GM19328 (cell line): ENCODE measurements at regions not wholly inside any gene's neighbourhood (a gene's known extent, or its start where the extent isn't known, plus 50 kb on each side); places are given as distances from the start of the nearest gene placed in this dataset.
"Not testable (repeated sequence)": the region's sequence is repeated elsewhere in the genome, so short reads cannot be mapped to it uniquely, and the experiment has no call there.

Experiments used
- ATAC-seq: cut with Tn5 transposase; IDR thresholded peaks from one replicate; pipeline ENCODE4 v1.9.1; 2021; ENCODE audit warnings: mild to moderate bottlenecking, moderate library complexity; ENCODE audit not compliant: unreplicated experiment

DNA sequence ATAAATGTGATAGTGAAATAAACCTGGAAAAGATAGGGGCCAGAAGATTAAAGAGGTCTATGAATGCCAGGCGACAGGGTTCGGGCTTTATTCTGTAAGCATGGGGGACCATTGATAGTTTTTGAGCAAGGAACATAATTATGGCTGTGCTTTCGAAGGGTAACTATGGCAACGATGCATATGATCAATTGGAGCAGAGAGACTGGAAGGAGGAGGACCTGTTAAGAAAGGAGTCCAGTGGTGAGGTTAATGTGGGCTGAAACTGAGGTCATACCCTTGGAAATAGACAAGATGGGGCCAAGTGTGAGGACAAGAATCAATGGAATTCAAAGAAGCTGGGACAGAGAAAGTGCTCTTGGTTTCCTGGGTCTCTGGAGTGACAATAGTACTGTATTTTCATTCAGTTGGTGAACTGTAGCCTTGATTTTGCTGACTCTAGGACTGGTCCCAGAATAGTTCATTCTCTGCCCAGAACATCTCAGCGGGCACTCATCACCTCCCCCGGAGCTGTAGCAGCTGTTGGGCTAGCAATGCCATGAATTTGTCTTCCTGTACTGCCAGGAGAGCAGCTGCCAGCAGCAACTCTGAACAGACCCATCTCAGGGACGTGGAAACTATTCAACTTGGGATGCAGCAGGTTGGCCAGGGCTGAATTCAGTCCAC is 108.4 kb downstream of the SRGAP2 start:
- ATAC-seq = not testable (repeated sequence)

DNA sequence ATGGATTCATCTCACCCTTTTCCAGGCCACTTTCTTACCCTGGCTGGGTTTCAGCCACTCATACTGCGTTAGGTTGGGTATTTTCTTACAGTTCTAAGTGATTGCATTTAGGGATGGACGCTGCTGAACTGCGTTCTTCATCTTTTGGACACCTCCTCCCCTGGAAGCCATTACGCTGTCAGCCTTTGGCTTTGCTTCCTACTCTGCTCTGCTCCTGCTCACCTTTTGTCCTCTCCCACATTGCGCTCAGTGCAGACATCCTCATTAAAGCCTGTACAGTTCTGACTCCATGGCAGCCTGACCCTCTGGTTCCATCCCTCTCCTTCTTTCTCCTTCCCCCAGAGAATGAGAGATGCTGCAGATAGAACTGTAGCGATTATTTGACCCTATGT is 108.9 kb downstream of the SRGAP2 start:
- ATAC-seq = not testable (repeated sequence)

DNA sequence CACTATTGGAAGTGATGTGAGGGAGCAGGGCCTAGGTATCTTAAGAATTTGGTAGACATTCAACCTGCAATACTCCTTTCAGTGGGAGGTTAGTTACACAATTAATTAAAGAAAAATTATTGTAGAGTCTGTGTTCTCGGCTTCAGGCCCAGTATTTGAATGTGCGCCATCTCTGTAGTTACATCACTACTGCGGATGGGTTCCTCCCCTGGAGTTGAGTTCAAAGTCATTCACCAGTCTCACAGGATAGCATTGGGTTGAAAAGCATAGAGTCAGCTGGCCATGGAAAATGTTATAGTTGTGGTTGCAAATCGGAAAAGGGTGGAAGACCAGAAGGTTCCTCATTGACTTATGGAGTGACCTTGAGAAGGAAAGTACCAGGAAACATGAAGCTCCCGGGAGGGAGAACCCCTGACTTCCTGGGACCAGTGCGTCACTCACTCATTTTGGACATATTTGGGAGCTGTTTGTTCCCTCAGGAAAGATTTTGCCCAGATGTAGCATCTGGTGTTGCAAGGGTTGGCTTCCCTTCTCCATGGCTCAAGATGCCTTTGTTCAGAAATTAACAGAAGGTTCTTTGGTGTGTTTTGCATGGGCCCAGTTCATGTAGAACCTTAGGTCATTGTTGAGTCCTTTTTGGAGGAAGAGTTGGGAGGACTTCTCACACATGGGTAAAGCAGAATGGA is 111.8 kb downstream of the SRGAP2 start:
- ATAC-seq = not testable (repeated sequence)

DNA sequence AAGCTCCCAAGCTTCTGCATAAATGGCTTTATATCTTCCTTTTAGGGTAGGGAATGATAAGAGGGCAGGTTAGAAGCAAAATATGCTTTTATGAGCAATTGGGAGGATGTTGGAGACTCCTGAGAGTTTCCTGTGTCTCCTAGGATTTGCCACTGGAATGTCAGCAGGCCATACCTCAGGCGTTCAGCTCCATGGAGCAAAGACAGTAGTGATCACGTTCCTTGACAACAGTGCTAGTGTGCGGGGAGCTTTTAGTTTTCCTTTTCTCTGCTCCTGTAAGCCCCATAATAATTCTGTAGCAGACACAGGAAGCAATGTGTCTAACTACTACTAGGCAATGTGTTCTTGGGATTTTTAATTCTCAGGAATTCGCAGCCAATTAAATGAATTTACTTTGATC is 113.6 kb downstream of the SRGAP2 start:
- not testable (repeated sequence) for ATAC-seq

DNA sequence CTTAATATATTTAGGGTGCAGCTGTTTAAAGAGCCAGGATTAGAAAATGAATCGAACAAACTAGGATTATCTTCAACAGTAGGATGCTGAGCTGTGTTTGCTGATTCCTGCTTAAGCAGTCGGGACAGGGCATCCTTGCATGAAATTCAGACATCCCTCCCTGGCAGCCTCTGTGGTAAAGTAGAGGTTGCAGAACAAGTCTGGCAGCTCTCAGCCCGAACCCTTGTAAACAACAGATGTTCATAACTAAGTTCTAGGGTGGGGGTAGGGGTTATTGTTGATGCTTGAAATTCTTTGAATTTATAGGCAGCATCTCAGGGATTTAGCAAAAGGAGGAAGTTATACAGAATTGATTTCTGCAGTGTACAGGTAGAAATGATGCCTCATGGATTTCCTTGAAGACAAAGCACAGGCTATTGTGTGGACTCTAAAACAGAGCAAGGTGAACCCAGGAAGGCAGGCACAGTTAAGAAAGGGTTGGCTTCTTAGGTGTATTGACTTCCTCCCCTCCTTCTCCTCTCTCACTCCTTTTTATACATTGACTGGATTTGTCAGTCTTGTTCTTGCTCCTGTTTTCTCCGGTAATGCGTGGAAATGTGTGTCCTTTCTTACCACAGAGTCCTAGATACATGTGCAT is 114.7 kb downstream of the SRGAP2 start:
- not testable (repeated sequence) for ATAC-seq

DNA sequence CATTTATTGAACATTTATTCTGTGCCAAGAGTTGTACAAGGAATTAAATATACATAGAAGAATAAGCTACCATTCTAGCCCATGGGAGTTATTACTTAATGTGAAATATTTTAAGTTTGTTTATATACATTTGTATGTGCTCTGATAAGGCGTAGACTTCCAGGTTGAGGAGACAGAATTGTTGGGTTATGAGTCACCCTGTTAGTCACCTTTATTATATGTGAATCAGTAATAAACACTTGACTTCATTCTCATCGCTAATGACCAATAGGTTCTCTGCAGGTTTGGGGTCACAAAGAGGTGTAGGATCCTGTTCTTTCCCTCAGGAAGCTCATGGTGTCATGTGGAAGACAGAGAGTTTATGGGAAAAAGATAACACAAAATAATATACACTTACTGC is 116.9 kb downstream of the SRGAP2 start:
- not testable (repeated sequence) for ATAC-seq

DNA sequence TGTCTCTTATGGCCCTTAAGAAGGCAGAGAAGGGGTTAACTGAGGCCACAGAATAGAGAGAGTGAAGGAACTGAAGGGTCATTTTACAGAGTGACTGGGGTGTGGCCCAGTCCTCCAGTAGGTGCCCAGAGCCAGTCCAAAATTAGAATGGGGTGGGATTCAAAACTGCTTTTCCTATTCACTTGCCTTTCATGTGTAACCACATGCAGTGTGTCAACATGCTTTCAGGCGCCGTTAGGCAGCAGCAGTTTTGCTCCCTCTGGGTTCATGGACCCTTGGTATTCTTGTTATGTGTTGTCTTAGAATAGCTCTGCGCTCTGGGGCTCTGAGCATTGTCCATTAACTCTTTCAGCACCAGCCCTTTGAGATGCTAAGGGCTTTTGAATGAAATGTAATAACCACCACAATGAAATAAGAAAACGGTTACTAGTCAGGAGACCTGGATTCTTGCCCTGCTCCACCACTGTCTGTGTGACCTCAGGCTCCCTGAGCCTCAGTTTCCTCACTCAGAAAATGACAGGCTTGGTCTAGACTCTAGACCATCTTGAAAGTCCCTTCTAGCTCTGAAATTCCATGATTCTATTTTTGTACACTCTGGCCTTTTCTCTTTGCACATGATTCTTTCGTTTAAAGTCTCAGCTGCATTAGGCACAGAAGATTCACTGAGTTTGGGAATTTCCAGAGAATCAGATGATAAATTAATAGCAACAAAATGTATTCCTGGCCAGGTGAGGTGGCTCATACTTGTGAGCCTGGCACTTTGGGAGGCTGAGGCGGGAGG is 123.0 kb downstream of the SRGAP2 start:
- not testable (repeated sequence) for ATAC-seq

DNA sequence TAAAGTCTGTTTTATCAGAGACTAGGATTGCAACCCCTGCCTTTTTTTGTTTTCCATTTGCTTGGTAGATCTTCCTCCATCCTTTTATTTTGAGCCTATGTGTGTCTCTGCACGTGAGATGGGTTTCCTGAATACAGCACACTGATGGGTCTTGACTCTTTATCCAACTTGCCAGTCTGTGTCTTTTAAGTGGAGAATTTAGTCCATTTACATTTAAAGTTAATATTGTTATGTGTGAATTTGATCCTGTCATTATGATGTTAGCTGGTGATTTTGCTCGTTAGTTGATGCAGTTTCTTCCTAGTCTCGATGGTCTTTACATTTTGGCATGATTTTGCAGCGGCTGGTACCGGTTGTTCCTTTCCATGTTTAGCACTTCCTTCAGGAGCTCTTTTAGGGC is 128.3 kb downstream of the SRGAP2 start:
- ATAC-seq = not testable (repeated sequence)

DNA sequence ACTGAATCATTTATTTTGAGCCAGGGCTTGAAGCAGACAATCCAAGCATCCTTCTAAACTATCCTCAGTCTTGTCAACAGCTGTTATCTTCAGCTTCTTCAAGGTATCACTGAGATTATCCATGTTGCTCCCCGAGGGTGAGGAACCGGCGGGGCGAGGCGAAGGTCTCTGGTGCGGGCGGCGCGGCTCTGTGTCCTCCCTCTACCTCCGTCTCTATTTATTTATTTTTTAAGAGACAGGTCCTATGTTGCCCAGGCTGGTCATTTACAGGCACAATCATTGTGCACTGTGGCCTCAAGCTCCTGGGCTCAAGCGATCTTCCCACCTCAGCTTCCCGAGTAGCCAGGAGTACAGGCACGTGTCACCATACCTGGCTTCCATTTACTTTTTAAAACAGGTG is 130.0 kb downstream of the SRGAP2 start:
- ATAC-seq = not testable (repeated sequence)

DNA sequence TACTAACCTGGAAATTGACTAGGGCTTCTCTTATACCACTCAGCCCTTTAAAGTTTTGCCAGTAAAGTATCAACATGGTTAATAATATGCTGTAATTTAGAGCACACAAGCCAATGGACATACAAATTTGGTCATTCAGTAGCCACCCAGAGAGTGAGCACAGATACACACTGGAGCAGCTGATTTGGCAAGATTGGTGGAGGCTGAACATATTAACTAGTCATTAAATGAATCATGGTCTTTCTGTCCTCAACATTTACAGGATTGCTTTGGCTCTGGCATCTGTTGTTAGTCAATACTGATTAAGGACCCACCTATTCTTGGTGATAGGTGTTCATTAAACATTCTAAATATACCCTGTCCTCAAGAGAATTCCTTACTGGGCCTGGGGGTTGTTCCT is 130.6 kb downstream of the SRGAP2 start:
- ATAC-seq = not testable (repeated sequence)

DNA sequence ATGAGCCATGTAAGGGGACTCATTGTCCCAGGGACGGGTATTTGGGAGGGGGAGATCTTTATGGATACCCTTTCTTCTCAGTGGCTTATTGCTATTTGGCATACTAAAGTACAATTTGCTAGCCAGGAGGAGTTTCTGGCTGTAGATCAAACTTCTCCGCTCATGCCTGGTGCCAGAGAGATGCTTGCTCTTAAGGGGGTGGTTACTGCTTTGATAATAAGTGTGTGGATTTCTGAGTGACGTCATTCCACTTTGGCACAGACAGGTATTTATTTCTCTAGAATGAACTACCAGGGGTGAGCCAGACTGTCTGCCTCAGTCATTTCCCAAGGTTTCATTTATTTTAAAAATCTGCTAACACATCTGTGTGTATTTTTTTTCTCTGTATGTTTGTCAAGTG is 131.1 kb downstream of the SRGAP2 start:
- not testable (repeated sequence) for ATAC-seq

DNA sequence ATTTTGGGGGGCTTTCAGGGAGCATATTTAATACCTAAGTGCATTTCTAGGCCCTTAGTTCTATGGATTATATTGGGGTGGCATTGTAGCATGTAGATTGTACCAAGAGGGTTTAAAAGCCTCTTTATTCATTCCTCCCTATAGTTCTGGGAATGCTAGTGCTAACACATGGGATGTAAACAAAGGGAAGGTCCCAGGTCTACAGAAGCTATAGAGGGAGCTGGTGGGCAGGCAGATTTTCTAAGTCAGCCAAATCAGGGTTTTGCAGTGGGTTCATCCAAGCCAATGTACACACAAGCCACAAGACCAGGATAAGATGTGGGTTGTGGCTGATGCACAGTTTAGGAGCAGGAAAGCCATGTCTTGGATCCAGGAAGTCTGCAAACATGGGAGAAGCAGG is 131.8 kb downstream of the SRGAP2 start:
- not testable (repeated sequence) for ATAC-seq

DNA sequence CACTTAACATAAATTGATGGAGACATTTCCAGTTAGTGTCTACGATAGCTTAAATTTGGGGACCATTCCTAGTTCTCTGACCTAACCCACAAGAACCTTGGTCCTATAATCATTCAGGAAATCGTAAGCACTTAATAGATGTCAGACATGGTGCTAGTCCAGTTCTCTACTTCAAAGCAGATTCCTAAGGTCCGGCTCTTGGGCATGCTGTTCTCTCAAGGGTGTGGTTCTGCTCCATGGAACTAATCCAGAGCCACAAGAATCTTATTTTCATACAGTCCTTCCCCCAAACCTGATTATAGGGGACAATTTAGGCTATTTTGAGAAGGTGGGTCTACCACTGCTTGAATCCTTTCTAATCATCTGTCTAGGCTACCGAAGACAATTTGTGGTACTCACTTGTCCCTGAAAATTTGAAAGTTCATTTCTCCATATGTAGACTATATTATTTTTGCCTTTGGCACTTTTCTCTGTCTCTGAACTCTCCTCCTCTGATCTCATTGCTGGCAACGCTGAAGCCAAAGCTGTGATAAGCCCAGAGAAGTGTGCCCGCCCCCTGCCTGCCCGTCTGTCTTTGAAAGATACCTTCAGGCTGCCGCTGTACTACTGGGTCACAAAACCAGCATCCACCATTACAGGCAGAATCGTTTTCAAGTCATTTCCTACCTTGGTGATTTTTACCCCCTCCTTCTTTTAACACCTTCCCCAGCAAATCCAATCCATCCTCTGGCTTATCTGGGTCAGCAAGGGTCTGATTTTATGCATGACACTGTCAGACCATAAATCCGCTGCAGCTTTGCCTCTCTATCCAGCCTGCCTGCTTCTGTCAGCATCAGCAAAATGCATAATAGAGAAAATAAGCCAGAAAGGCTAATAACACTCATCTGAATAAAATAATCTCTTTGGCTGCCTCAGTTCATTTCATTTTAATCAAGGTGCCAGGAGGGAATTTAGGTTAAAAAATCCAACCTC is 132.8 kb downstream of the SRGAP2 start:
- not testable (repeated sequence) for ATAC-seq

DNA sequence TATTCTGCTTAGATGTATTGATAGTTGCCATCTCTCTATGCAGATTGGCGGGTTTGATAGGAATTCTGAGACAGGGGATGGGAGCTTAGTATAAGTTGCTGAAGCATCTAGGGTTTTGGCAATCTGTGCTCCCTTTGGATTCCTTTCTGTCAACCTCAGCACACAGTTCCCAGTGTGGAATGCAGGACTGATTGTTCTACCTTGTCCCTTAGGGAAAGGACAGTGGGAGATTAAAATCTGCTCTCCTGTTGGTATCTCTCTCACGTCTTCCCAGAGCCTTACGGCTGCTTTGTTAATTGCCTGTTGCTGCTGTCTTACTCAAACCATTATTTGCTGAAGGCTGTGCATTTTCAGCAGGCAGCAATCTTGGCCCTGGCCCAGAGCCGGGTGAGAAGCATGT is 133.3 kb upstream of the IKBKE start:
- ATAC-seq = not testable (repeated sequence)

DNA sequence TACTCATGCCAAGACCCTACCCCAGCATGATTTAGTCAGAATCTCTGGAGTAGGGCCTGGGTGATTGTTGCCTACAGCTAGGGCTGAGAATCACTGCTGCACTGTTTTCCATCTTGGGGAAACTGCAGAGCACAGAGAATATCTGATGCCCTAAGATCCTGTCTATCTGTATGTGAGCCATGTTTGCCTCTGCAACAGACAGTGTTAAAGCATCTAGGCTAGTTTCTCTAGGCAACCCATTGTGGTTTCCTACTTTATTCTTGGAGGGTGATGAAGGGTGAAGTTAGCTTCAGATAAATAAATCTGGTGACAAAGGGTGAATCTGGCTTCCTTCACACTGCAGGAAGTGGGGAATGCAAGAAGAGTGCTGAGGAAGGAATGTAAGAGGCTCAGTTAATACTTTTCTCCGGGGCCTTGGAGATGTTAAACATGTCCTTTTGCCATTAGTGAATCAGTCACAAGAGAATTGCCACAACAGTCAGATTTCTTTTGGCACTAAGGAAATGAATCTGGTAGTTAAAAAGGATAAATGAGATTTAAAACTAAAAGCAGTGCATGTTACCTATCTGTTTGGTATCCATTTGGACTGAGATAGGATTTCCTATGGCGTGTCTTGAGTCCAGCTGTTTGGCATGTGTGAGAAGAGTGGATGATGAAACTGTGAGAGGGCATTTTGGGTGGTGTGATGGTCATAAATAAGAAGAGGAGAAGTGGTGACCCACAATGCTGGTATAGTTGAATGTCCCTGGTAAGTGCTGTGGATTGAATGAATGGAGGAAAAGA is 119.6 kb upstream of the IKBKE start:
- ATAC-seq = not testable (repeated sequence)

DNA sequence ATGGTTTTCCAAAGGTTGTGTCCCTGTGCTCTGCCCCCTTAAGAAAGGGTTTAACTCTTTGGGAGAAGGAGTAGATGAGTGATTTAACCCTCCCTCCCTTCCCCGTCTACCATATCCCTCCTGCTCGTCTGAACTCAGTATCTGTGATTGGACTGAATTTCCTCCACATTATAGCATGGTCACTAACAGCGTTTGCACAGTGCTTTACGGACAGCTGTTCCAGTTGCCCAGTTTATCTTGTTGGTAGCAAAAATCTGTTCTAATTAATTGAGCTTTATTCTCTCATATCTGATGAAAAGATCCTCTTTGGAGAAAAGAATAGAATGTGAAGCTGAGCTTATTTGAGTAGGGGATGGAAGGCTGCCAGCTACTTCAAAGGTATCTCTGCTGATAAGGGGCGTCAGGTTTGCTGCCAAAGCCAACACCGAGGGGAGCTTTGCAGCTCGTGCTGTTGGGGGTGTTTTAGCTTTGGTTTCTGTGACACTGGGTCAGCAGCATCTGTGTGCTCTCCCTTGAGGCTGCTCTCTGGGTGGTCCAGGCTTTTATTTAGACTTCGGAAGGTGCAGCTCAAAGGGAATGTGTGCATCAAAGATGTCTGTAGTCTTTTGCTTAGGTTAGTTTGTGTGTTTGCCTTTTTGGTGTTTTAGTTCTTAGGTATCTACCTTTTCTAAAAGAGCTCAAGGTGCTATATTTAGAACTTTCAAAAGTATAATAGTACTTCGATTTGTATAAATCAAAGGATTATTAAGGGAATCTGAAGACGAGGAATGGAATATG is 118.8 kb upstream of the IKBKE start:
- not testable (repeated sequence) for ATAC-seq

DNA sequence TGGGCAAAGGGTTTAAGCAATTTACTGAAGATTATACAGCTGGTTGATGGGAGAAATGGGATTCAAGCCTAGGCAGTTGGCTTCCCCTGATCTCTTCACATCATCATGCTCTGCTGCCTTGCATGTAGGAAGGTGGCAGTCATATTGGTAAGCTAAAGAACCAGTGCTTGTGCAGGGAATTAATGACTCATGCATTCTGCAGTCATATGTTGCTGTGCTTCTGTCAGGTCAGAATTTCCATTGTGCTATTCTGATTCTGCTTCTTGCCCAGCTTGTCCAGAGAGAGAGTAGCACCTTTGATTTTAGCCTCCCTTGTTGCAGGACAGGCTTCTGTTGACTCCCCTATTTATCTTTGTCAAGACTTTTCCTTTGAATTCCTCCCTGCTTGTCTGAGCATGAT is 114.0 kb upstream of the IKBKE start:
- not testable (repeated sequence) for ATAC-seq

DNA sequence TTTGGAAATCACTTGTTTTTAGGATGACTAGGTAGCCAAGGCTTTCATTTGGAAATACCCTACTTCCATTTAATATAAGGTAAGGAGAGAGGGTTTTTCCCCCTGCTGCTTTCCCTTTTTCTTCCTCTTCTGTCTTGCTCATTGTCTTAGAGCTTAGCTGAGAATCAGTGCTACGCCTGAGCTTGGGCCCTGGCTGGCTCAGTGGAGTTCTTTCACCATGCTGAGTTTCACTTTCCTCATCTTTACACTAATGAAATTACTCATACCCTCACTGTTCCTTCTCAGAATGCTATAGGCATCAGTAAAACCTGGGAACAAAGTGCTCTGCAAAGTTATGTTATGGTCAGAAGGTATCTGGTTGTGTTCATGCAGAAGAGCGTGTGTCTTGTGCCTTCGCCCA is 112.3 kb upstream of the IKBKE start:
- not testable (repeated sequence) for ATAC-seq

DNA sequence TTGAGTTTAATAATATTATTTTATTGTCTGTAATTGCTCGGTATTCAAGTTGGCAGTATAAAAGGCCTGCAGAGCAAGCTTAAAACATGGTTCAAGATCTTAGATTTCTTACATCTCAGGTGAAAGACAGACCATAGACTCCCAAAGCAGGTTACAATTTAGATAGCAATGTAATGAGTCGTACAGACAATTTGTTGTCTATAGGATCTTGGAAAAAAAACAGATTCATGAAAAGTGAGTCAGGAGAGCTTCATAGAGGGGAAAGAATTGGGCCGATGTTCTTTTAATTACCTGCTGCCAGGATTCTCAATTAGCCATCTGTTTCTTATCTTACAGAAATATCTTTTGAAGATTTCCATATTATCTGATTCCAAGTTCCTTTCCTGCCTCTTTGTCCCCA is 111.5 kb upstream of the IKBKE start:
- ATAC-seq = not testable (repeated sequence)
